NCI-H1694 (cell line): ENCODE measurements at regions not wholly inside any gene's neighbourhood (a gene's known extent, or its start where the extent isn't known, plus 50 kb on each side); places are given as distances from the start of the nearest gene placed in this dataset.

Source experiments
- DNase-seq: peaks from one replicate; lab custom pipeline; 2025; lab: John Stamatoyannopoulos, UW

DNA sequence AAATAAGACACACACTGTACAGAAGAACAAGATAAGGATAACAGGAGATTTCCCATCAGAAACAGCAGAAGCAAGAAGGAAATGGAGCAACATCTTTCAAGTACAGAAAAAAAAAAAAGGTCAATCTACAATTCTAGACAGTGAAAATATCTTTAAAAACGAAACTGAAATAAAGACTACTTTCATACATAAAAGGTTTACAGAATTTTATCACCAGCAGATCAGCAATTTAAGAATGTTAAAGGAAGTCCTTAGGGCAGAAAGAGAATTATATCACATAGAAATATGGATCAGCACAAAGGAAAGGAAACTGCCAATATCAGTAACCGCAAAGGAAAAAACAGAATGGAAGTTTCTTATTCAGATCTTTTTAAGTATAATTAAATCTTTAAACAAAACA lies 931.0 kb downstream of the EPHA4 start:
- no peak for DNase-seq

DNA sequence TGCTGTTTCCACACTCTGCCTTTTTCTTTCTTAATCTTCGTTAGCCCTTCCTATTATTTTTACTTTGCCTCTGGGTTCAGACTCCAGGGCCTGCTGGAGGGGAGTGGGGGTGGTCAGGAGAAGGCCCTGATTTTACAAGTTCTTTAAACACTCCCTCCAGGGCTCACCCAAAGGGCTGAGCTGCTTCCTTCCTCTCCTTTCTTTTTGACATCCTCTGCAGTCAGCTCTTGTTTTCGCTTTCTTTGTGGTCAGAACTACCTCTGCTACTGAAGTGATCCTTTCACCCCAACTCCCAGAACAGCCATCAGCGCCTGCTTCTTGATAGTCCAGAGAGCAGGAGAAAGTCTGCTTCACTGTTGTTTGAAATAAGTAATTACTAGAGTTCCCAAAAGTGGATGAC lies 925.7 kb downstream of the EPHA4 start:
- no peak for DNase-seq

DNA sequence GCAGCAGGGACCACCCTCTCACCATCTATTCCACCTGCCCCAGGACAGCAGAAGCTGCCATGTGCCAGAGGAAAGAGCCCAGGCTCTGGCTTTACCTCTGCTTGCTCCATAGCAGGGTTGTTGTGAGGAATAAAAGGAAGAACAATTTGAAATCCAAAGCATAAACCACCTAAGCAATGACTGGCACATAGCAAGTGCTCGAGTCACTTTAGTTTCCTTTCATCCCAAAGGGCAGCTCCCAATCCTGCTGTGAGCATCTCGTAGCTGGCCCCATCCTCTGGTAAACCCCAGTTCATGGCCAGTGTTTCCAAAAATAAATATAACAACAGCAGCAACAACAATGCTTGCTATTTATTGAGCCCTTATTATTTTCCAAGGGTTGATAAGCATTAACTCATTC lies 923.5 kb downstream of the EPHA4 start:
- DNase-seq = no peak

DNA sequence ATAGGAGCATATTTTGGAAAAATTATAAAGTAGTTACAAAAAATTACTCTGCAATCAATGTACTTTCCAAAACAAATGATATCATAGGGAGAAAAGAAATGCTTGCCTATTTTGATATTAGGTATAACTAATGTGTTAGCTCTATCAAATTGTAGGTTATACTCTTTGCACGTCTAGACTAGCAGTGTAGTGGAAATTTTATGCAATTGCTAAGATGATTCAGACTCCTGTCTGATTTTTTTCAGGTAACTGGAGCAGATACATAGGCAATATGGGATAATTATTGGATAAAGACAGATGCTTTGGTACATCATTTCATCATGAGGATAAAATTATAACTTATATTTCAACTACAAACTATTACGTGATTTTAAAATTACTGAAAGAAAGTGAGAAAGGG lies 918.3 kb downstream of the EPHA4 start:
- no peak for DNase-seq

DNA sequence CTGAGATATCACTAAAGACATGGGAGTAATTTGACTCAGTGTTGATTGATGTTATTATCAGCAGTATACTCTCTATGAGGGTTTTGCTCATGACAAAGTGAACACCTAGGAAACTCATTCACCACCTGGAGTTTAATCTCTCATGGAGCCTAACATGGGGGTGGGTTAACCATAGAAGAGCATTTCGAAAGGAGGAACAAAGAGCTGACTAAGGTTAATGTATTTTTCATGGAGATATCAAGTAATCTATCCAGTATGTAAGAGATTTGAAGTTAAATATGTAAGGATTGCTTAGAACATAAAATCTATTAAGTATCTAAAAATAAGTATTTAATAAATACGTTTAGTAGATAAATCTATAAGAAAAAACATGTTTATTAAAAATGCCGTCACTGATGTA lies 917.8 kb downstream of the EPHA4 start:
- no peak for DNase-seq

DNA sequence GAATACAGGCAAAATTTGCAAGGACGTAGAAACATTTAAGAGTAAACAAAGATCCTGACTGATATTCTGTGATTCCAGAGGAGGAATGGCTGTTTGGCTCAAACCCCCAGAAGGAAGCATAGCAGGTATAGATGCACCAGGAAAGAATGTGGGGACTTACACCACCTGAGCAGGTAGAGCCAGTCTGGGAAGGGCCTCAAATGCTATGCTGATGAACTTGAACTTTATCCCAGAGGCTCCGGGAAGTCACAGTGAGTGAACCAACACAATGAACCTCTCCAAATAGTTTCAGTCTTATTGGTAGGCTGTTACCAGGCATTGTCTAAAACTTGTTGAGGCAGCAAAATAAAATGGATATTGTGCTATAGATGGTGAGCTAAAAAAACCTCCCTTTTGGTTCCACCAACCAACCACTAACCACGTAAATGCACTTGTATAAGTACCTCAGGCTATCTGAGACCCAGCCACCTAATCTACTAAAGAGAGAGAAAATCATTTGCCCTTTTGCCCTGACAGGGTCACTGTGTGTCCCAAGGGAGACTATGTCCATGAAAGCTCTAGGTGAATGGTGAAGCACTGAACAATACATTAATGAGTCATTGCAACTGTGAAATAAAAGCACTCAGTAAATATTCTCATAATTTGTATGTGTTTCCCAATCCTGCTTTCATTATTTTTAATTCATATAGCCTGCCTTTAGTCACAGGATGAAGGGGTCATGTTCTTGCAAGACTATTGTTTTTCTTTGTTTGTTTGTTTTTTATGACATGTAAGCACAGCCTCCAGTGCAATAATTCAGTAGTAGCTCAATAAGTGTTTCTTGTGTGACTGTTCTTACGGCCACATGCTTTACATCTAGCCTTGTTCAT lies 911.6 kb downstream of the EPHA4 start:
- no peak for DNase-seq

DNA sequence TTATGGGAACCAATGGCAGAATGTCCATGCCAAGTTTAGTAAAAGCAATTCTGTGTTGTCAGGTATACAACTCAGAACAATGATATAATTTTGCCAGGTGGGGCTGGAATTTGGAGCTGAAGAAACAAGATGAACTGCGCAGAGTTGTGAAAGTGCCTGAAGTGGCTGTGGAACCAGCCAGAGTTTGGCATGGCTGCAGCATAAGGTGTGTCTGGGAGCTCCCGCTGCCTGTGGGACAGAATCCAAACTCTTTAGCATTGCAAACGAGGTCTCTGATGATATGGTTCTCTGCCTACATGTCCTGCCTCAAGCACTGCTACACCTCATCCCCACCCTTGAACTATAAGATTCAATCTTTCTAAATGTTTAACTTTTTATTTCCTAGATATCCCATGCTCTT lies 909.7 kb downstream of the EPHA4 start:
- DNase-seq = no peak

DNA sequence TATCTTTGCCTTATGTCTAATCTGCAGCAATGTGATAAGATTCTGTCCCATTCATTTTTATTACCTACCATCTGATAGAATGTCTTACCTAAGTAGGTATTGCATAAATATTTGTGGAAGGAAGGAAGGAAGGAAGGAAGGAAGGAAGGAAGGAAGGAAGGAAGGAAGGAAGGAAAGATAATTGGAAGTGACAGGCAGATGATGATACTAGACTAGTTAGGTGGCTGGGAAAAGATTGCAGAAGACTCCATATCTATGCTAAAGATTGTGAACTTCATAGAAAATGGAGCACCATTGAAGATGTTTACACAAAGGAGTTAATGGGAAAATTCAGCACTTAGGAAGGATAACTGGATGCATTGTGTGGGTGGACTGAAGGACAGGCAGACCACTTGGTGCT lies 909.0 kb downstream of the EPHA4 start:
- DNase-seq = no peak

DNA sequence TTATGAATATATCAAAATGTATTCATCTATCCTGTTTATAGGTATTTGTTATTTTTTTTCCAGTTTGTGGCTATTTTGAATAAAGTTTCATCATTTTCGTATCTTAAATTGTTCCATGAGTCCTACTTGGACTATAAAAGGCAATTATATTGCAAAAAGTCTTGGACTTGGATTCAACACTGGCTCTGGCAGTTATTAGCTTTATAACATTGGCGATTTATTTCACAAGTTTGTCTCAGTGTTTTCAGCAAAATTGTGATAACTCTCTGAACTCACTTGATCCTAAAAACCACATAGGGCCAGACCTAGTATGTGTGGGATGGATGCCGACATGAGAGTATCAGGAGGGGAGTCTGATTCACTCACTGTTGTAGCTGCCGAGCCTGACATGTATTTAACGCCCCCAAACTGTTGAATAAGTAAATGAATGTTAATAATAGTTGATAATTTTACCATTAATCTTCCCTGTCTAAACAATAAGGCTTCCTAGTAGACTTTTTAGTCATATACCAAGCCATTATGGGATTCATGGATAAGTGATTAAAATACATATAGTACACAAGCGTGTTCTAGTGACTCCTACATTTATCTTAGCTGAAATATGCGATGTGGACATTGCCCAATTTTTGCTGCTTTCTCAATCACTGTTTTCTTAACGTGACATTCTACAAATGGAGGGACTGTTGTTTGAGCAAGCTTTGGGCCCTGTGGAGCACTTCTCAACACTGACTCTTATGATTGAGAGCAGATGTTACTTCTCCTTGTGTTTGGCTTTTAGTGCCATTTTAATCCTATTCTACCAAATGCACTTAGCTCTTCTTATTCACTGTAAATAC lies 907.6 kb downstream of the EPHA4 start:
- no peak for DNase-seq

DNA sequence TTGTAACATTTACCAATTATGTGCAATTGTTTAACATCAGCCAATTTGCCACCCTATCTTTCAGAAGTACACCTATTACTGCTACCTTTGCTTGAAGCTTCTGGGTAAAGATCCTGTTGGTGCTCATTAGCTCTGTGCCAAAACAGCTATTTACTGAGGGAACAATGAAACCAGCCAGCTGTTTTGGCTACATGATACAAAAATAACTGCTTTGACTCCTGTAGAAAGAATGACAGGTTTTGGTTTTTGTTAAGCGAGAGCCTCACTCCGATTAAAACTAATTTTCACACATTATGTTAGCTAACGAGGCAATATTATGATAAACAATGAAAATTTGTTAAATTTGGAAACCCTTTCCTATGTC lies 907.0 kb downstream of the EPHA4 start:
- no peak for DNase-seq

DNA sequence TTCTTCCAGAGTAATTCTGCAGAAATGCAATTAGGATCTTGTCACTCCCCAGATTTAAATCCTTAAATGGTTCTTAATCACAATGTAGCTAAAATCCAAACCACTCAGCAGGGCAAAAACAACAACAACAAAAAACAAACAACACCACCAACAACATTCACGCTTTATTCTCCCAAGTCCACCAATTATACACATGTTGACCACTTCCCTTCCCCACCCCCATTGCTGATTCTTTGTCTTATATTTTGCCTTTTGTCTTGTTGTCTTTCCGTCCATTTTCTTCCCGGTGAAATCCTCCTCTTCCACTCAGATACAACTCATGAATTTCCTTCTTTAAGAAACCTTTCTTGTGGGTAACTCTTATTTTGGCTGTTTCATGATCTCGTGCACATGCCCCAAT lies 902.8 kb downstream of the EPHA4 start:
- no peak for DNase-seq

DNA sequence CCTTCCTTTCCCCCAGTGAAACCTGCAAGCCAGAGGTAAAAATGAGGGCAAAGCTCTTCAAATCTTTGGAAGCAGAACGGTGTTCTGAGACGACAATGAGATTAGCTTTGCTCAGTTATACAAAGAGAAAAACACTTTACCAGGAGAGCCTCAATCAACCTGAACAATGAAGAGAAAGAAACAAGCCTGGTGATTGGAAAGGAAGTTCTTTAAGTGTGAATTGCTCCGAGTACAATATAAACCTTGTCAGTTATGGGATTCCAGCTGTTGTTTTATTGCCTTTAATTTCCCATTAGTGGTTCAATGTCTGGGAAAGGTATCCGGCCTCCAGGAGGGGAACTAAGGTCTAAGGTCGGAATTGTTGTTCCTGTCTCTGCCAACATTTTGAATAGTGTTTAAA lies 901.6 kb downstream of the EPHA4 start:
- DNase-seq = no peak

DNA sequence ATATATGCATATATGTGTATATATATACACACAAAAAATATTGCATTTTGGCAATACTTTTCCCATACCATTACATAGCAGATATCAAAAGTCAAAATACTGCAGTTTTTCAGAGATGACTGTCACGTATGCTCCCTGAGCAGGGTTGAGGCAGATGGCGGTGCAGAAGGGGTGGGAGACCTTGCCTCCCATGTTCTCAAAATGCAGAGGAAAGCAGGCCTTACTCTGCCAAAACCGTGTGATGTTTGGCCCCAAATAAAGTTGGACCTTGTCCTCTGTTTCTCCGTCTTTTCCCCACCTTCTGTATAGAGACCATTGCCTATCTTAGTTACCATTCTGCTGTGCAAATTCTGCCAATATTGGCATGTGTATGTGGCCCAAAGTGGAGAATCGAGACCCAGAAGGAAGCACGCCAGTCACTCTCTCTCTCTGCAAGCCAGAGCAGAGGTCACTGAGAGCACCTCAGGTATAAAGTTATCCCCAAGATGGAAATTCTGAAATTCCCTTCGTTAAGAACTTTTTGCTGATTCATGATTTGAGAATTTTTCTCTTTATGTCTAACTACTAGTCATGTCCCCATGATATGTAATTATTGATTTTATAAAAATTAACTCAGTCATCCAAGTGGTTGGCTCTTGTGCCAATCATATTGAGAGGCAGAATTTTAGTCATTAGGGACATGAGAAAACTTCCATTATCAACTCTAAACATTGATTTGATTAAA lies 898.8 kb downstream of the EPHA4 start:
- no peak for DNase-seq

DNA sequence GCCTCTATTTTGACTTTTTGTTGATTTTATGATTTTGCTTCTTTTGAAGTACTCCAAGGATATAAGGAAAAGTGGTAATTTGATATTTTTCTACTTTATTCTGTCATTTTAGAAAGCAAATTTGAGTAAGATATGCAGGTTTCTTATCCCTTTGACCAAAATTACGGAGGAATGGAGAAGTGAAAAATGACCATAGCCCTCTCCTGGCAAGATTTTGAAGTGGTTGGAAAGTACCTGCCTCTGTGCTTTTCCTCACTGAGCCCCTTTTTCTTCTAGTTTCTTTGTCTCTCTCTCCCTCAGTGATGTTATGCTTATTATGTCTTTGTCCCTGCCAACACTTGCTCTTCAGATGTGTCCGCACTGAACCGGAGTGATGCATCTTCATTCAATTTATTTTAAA lies 898.1 kb downstream of the EPHA4 start:
- no peak for DNase-seq

DNA sequence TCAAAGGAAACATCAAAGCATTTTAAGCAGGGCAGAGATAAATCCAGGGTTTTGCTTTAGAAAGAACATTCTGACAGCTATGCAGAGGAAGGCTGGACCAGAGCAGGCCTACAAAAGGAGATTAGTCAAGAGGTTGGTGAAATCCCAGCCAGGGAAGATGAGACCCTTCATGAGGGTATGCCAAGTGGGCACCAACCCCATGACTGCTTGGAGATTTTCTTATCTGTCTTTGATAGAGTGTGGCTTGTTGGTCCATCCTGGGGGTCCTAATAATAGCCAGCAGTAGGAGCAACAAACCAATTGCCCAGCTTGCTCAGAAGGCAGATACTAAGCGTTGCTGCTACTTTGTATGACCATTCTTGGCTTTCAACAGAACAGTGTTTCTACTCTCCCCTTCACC lies 895.4 kb downstream of the EPHA4 start:
- DNase-seq = no peak

DNA sequence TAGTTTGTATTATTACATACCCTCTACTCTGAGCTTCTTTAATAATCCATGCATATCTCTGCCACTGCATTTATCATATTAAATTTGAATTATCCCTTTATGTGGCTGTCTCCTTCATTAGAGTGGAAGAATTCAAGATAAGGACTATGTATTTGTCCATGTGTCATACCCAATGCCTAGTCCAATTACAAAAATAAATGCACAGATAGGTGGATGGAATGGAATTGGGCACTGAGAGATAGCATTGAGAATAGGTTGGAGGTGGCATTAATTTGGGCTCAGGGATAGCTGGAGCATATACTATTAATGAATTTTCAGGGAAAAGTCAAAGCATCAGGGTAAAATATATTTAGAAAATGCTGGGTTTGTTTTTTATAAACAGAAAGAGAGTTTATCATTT lies 893.2 kb downstream of the EPHA4 start:
- no peak for DNase-seq

DNA sequence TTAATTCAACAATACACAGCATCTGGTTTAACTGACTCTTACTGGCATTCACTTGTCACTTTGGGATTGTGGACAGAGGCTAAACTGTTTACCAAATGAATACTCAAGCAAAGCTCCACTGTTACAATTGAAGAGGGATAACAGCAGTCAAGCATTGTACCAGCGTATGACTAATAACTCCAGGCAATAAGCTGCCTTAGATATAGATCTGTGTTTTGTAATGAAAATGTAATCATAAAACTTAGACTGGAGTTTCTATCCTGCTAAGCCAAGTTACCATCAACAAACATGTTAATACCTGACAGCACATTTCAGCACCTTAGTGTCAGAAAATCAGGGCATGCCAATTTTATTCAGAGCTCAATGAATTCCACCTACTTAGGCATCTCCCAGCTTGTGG lies 889.5 kb downstream of the EPHA4 start:
- no peak for DNase-seq

DNA sequence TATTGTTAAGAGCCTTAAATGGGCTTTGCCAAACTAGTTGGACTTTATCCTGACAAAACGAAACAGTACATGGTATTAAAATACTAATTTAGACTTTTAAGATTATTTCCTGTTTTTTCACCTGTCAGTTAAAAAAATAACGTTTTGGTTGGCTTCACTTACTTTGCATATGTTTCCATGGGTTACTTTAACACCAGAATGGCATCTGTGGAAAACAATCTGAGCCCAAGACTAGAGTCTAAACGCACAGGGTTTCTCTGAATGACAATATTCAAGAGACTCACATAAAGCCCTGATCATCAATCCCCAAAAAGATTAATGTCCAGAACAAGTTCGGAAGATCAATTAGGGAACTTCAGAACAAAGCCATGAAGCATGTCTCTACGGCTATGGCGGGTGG lies 888.0 kb downstream of the EPHA4 start:
- no peak for DNase-seq

DNA sequence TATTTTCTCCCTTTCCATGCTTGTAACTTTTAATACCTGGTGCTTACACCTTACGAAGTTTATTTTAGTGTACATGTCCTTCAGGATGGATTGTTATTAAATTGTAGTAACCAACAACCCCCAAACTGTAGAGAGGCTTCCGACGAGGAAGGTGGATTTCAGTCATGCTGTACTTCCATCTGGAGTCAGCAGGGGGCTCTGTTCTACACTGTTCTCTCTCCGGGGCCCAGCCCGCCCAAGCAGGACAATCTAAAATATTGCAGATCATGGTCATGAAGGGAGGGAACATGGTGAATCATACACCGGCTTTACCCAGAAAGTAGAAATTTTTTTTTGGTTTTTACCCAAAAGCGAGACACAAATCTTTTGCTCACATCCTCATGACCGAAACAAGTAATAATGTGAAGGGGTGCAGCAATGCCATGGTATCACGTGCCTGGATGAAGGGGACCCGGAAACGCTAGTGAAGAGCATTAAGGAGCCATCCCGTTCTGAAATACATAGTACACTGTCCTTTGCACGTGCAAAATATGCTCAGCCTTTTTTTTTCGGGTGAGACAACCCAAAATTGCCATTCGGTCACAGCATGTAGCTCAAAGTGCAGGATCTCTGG lies 884.8 kb downstream of the EPHA4 start:
- peak; percentile 44 for DNase-seq

DNA sequence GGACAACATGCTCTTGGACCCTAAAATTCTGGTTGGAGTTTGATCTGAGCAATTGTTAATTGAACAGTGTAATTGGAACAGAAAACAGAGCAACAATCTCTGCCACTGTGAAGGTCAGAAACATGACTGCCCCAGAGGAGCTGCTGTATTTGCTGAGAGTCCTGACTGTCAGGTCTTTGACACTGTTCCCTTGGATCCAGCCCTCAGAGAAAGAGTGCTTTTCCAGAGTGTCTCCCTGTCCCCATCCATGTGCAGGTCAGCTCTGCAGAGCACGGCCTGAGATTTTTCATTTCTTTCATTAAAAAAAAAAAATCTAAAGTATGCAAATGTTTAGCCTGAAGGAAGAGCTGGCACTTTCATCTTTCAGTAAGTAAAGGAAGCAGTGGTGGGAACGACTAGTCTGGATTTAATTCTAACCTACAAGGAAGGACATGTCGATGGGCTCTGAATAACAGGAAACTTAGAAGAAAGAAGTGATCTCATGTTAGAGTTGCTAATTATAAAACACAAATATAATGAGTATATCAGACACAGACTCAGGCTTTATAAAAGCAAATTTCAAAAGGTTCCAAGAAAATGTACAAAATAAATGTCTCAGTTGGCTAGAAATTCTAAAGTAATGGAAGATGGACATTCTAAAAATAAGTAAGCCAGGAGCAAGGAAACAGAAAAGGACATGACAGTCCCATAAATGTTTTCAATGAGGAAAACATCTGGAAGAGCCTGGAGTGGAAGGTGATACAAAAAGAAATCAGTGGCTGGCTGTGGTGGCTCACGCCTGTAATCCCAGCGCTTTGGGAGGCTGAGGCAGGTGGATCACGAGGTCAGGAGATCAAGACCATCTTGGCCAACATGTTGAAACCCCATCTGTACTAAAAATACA lies 876.5 kb downstream of the EPHA4 start:
- DNase-seq = no peak

DNA sequence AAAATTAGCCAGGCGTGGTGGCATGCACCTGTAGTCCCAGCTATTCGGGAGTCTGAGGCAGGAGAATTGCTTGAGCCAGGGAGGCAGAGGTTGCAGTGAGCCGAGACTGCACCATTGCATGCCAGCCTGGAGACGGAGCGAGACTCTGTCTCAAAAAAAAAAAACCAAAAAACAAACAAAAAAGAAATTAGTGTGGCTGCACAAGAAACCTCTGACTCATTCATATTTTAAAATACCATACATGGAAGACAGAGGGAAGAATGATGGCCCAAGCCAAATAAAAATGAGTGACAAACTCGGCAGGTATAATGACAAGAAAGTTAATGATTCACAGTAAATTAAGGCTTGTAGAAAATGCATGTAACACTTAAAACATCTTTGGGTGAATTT lies 875.8 kb downstream of the EPHA4 start:
- DNase-seq = no peak
